ENCODE measurements at regions not wholly inside any gene's neighbourhood (a gene's known extent, or its start where the extent isn't known, plus 50 kb on each side); places are given as distances from the start of the nearest gene placed in this dataset.

DNA sequence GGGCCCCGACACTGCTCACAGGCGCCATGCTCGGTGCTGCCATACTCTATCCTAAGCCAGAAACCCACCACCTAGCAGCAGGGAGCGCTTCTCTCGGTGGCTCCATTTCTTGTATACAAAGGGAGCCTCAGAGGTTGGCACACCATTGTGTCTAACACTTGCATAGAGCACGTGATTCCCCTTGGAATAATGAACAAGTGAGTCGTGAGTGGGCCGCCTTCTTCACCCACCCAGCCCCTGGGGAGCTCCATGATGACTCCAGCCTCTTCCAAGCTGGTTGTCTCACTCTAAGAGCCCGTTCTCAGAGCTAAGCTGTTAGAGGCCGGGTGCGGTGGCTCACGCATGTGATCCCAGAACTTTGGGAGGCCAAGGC is 82.3 kb upstream of the ZNF469 start:
- Histone ChIP-seq H3K36me3 (replicated peaks in 1 of 2; ENCODE audit: control extremely low read depth in 1 of 2, control insufficient read depth in 1 of 2, extremely low read depth in 1 of 2, insufficient read depth in 2 of 2, low read length in 1 of 2) (no peaks in the 10 kb centered on the region), H3K9me3 (ENCODE audit: control extremely low read depth in 1 of 3, control insufficient read depth in 2 of 3, insufficient read depth in 1 of 3, low read length in 2 of 3) (peaks cover 0 to 17% (median 0%) of the 10 kb centered on the region in 3 donors), H4K20me1 (ENCODE audit: control insufficient read depth, insufficient read depth, low read length, poor library complexity, severe bottlenecking) (no peaks in the 10 kb centered on the region), H3K4me3 (ENCODE audit: control extremely low read depth in 1 of 5, extremely low read depth in 1 of 5, insufficient read depth in 1 of 5, low read depth in 2 of 5, low read length in 4 of 5) (no peak overlapping the region), H2AFZ (ENCODE audit: insufficient read depth, low read depth, low read length, poor library complexity, severe bottlenecking) (no peak overlapping the region), H3K4me1 (ENCODE audit: control insufficient read depth in 2 of 2, insufficient read depth in 2 of 2, low read length in 2 of 2) (no peaks in the 10 kb centered on the region), H3K79me2 (ENCODE audit: control insufficient read depth, insufficient read depth, low read length) (no peaks in the 10 kb centered on the region), H3K4me2 (replicated peaks; ENCODE audit: low read depth, low read length, poor library complexity, severe bottlenecking) (no peak overlapping the region), H3K27ac (ENCODE audit: low read length in 2 of 2) (no peak overlapping the region), H3K27me3 (replicated peaks in 1 of 4; ENCODE audit: control extremely low read depth in 1 of 4, control insufficient read depth in 3 of 4, insufficient read depth in 4 of 4, low read length in 3 of 4) (no peaks in the 10 kb centered on the region), H3K9ac (ENCODE audit: low read length) (no peak overlapping the region)
- Mint-ChIP-seq H3K4me3 (no peak overlapping the region), H3K27ac (no peak overlapping the region), H3K27me3 (peaks cover 13% of the 10 kb centered on the region), H3K9me3 (ENCODE audit: insufficient read depth) (peaks cover under 1% of the 10 kb centered on the region), H3K4me1 (no peaks in the 10 kb centered on the region)
- CTCF ChIA-PET: no interaction called here
- no peak for DNase-seq
- TF ChIP-seq, protein P1, sequence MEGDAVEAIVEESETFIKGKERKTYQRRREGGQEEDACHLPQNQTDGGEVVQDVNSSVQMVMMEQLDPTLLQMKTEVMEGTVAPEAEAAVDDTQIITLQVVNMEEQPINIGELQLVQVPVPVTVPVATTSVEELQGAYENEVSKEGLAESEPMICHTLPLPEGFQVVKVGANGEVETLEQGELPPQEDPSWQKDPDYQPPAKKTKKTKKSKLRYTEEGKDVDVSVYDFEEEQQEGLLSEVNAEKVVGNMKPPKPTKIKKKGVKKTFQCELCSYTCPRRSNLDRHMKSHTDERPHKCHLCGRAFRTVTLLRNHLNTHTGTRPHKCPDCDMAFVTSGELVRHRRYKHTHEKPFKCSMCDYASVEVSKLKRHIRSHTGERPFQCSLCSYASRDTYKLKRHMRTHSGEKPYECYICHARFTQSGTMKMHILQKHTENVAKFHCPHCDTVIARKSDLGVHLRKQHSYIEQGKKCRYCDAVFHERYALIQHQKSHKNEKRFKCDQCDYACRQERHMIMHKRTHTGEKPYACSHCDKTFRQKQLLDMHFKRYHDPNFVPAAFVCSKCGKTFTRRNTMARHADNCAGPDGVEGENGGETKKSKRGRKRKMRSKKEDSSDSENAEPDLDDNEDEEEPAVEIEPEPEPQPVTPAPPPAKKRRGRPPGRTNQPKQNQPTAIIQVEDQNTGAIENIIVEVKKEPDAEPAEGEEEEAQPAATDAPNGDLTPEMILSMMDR (IDR thresholded peaks at IDR 0.05): no peak
- TF ChIP-seq EZH2 (IDR thresholded peaks at IDR 0.05; ENCODE audit: borderline replicate concordance, insufficient read depth, low read depth, low read length, poor library complexity, severe bottlenecking): no peak
- WGBS (ENCODE audit: insufficient coverage): 85% methylated on average over 12 of the region's 12 CpGs
- ATAC-seq (ENCODE audit: low read depth): no peak
- POLR2A ChIA-PET: interaction anchor here (0.7 kb wide), 2 partner anchors 343 to 544 kb away, joined by 3 to 4 read pairs; no protein-coding TSS in a partner anchor
- intact Hi-C loops (cut with micrococcal nuclease): no loop called here

DNA sequence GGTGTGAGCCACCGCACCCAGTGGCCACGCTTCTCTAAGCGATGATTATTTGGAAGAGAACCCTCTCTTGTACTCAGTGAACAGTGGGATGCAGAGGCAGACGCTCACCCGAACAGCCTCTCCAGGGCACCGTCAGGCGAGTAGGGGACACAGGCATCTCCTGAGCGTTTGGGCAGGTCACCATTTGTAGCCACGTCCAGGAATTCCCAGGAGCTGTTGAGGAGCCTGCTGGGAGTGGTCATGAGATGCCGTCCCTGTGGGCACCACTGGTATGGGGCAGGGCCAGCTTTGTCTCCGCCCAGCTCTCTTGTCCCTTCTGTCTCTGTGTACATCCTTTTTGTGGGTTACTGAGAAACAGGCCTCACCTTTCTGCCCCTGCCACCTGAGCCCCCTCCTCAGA is 81.3 kb upstream of the ZNF469 start:
- H3K27me3 Mint-ChIP-seq: peaks cover 17% of the 10 kb centered on the region
- H3K4me3 Mint-ChIP-seq: no peak overlapping the region
- Histone ChIP-seq H3K9me3 (ENCODE audit: control extremely low read depth in 1 of 3, control insufficient read depth in 2 of 3, insufficient read depth in 1 of 3, low read length in 2 of 3) (peaks cover 0 to 20% (median 0%) of the 10 kb centered on the region in 3 donors), H3K27ac (ENCODE audit: low read length in 2 of 2) (no peak overlapping the region), H3K27me3 (replicated peaks in 1 of 4; ENCODE audit: control extremely low read depth in 1 of 4, control insufficient read depth in 3 of 4, insufficient read depth in 4 of 4, low read length in 3 of 4) (no peaks in the 10 kb centered on the region), H3K36me3 (replicated peaks in 1 of 2; ENCODE audit: control extremely low read depth in 1 of 2, control insufficient read depth in 1 of 2, extremely low read depth in 1 of 2, insufficient read depth in 2 of 2, low read length in 1 of 2) (no peaks in the 10 kb centered on the region), H3K4me3 (ENCODE audit: control extremely low read depth in 1 of 5, extremely low read depth in 1 of 5, insufficient read depth in 1 of 5, low read depth in 2 of 5, low read length in 4 of 5) (no peak overlapping the region), H3K79me2 (ENCODE audit: control insufficient read depth, insufficient read depth, low read length) (no peaks in the 10 kb centered on the region), H2AFZ (ENCODE audit: insufficient read depth, low read depth, low read length, poor library complexity, severe bottlenecking) (no peak overlapping the region), H3K9ac (ENCODE audit: low read length) (no peak overlapping the region), H3K4me1 (ENCODE audit: control insufficient read depth in 2 of 2, insufficient read depth in 2 of 2, low read length in 2 of 2) (no peaks in the 10 kb centered on the region), H4K20me1 (ENCODE audit: control insufficient read depth, insufficient read depth, low read length, poor library complexity, severe bottlenecking) (no peaks in the 10 kb centered on the region), H3K4me2 (replicated peaks; ENCODE audit: low read depth, low read length, poor library complexity, severe bottlenecking) (no peak overlapping the region)
- TF ChIP-seq, protein P1 (IDR thresholded peaks at IDR 0.05): no peak
- TF ChIP-seq EZH2 (IDR thresholded peaks at IDR 0.05; ENCODE audit: borderline replicate concordance, insufficient read depth, low read depth, low read length, poor library complexity, severe bottlenecking): no peak
- H3K4me1 Mint-ChIP-seq: no peaks in the 10 kb centered on the region
- intact Hi-C loops (cut with micrococcal nuclease): no loop called here
- ChIA-PET POLR2A (no interaction called here), CTCF (no interaction called here)
- H3K9me3 Mint-ChIP-seq (ENCODE audit: insufficient read depth): peaks cover 5% of the 10 kb centered on the region
- H3K27ac Mint-ChIP-seq: no peak overlapping the region
- ATAC-seq (ENCODE audit: low read depth) (no peak), DNase-seq (no peak)
- 86% methylated on average over 11 of the region's 11 CpGs for WGBS (ENCODE audit: insufficient coverage)
